ENCODE measurements at regions not wholly inside any gene's neighbourhood (a gene's known extent, or its start where the extent isn't known, plus 50 kb on each side); places are given as distances from the start of the nearest gene placed in this dataset.

GRCh38 chr2:172340394-172340793, 87.0 kb upstream of the ITGA6 start:
- no peaks in the 10 kb centered on the region for H3F3A ChIP-seq (replicated peaks; ENCODE audit: insufficient read depth)
- no peak for TF ChIP-seq TCF12 (IDR thresholded peaks at IDR 0.05)
- TF ChIP-seq FOXJ3 (CRISPR knock-in tag; IDR thresholded peaks at IDR 0.05): no peak
- no peak for TF ChIP-seq ELF1 (IDR thresholded peaks at IDR 0.05)
- TF ChIP-seq RXRA (IDR thresholded peaks at IDR 0.05; ENCODE audit: borderline replicate concordance, low read depth): no peak
- no peak for TF ChIP-seq USF1 (IDR thresholded peaks at IDR 0.05; ENCODE audit: borderline replicate concordance, low read depth)
- no peak for TF ChIP-seq GATA2 (CRISPR knock-in tag; IDR thresholded peaks at IDR 0.05)
- TF ChIP-seq, protein P1, sequence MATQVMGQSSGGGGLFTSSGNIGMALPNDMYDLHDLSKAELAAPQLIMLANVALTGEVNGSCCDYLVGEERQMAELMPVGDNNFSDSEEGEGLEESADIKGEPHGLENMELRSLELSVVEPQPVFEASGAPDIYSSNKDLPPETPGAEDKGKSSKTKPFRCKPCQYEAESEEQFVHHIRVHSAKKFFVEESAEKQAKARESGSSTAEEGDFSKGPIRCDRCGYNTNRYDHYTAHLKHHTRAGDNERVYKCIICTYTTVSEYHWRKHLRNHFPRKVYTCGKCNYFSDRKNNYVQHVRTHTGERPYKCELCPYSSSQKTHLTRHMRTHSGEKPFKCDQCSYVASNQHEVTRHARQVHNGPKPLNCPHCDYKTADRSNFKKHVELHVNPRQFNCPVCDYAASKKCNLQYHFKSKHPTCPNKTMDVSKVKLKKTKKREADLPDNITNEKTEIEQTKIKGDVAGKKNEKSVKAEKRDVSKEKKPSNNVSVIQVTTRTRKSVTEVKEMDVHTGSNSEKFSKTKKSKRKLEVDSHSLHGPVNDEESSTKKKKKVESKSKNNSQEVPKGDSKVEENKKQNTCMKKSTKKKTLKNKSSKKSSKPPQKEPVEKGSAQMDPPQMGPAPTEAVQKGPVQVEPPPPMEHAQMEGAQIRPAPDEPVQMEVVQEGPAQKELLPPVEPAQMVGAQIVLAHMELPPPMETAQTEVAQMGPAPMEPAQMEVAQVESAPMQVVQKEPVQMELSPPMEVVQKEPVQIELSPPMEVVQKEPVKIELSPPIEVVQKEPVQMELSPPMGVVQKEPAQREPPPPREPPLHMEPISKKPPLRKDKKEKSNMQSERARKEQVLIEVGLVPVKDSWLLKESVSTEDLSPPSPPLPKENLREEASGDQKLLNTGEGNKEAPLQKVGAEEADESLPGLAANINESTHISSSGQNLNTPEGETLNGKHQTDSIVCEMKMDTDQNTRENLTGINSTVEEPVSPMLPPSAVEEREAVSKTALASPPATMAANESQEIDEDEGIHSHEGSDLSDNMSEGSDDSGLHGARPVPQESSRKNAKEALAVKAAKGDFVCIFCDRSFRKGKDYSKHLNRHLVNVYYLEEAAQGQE (IDR thresholded peaks at IDR 0.05; ENCODE audit: low read depth, low read length): no peak
- TF ChIP-seq, protein P2, sequence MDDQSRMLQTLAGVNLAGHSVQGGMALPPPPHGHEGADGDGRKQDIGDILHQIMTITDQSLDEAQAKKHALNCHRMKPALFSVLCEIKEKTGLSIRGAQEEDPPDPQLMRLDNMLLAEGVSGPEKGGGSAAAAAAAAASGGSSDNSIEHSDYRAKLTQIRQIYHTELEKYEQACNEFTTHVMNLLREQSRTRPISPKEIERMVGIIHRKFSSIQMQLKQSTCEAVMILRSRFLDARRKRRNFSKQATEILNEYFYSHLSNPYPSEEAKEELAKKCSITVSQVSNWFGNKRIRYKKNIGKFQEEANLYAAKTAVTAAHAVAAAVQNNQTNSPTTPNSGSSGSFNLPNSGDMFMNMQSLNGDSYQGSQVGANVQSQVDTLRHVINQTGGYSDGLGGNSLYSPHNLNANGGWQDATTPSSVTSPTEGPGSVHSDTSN (IDR thresholded peaks at IDR 0.05): no peak
- no peak for TF ChIP-seq FOXM1 (IDR thresholded peaks at IDR 0.05; ENCODE audit: low read depth)
- TF ChIP-seq SMC3 (IDR thresholded peaks at IDR 0.05; ENCODE audit: low read depth, low read length): no peak
- no peak for TF ChIP-seq MXI1 (IDR thresholded peaks at IDR 0.05; ENCODE audit: low read depth, low read length)
- no peak for TF ChIP-seq TAF1 (IDR thresholded peaks at IDR 0.05; ENCODE audit: borderline replicate concordance, low read depth, low read length)
- no peak for TF ChIP-seq NFIC (IDR thresholded peaks at IDR 0.05; ENCODE audit: borderline replicate concordance)
- TF ChIP-seq ZBTB33 (IDR thresholded peaks at IDR 0.05; ENCODE audit: borderline replicate concordance, low read depth): no peak
- no peak for TF ChIP-seq EP300 (IDR thresholded peaks at IDR 0.05; ENCODE audit: borderline replicate concordance in 1 of 2, low read depth in 1 of 2, low read length in 1 of 2)
- TF ChIP-seq, protein P3, sequence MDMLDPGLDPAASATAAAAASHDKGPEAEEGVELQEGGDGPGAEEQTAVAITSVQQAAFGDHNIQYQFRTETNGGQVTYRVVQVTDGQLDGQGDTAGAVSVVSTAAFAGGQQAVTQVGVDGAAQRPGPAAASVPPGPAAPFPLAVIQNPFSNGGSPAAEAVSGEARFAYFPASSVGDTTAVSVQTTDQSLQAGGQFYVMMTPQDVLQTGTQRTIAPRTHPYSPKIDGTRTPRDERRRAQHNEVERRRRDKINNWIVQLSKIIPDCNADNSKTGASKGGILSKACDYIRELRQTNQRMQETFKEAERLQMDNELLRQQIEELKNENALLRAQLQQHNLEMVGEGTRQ (IDR thresholded peaks at IDR 0.05; ENCODE audit: borderline replicate concordance, low read depth, low read length): no peak
- TF ChIP-seq POLR2AphosphoS5 (IDR thresholded peaks at IDR 0.05; ENCODE audit: low read depth, low read length): no peak
- no peak for TF ChIP-seq MEF2A (IDR thresholded peaks at IDR 0.05; ENCODE audit: borderline replicate concordance, low read depth)
- no peak for TF ChIP-seq GABPA (IDR thresholded peaks at IDR 0.05; ENCODE audit: low read depth)
- H3K36me3 ChIP-seq (replicated peaks in 1 of 2; ENCODE audit: control insufficient read depth in 1 of 2, insufficient read depth in 2 of 2, low read length in 1 of 2): no peaks in the 10 kb centered on the region
- 45% methylated on average over 4 of the region's 4 CpGs for WGBS (ENCODE audit: low lambda C conversion rate)
- CTCF ChIA-PET: interaction anchor here (1.2 kb wide), 1 partner anchor 31 kb away, joined by 3 read pairs; no protein-coding TSS in a partner anchor
- H3K9me2 ChIP-seq: no peaks in the 10 kb centered on the region
- H3K4me3 ChIP-seq (ENCODE audit: low read depth in 2 of 2, low read length in 1 of 2): peak overlapping the region in 1 of 2 experiments; percentile 28; a peak in 1 of 4 replicates
- H3K9me3 ChIP-seq: no peaks in the 10 kb centered on the region
- H3K27ac ChIP-seq (ENCODE audit: low read depth in 2 of 2, low read length in 1 of 2): no peak overlapping the region
- H3K27me3 ChIP-seq (ENCODE audit: insufficient read depth): no peaks in the 10 kb centered on the region
- H3K4me1 ChIP-seq (ENCODE audit: control insufficient read depth in 1 of 2, insufficient read depth in 2 of 2, low read depth in 1 of 2, low read length in 1 of 2): peaks cover 0 to 8% of the 10 kb centered on the region in 2 experiments; a peak in 1 of 4 replicates
- H3K4me2 ChIP-seq: peak overlapping the region; percentile 43
- peak overlapping the region; percentile 53 for H2AFZ ChIP-seq (ENCODE audit: low read depth)
- DNase-seq: no peak
- H3K79me2 ChIP-seq (ENCODE audit: insufficient read depth): no peaks in the 10 kb centered on the region
- H3K9ac ChIP-seq: peak overlapping the region; percentile 1; the same call in 1 of the 2 replicates
- no peaks in the 10 kb centered on the region for H4K20me1 ChIP-seq (ENCODE audit: insufficient read depth)
- POLR2A ChIA-PET: no interaction called here
